ENCODE measurements at regions not wholly inside any gene's neighbourhood (a gene's known extent, or its start where the extent isn't known, plus 50 kb on each side); places are given as distances from the start of the nearest gene placed in this dataset.
"Not testable (repeated sequence)": the region's sequence is repeated elsewhere in the genome, so short reads cannot be mapped to it uniquely, and the experiment has no call there.

DNA sequence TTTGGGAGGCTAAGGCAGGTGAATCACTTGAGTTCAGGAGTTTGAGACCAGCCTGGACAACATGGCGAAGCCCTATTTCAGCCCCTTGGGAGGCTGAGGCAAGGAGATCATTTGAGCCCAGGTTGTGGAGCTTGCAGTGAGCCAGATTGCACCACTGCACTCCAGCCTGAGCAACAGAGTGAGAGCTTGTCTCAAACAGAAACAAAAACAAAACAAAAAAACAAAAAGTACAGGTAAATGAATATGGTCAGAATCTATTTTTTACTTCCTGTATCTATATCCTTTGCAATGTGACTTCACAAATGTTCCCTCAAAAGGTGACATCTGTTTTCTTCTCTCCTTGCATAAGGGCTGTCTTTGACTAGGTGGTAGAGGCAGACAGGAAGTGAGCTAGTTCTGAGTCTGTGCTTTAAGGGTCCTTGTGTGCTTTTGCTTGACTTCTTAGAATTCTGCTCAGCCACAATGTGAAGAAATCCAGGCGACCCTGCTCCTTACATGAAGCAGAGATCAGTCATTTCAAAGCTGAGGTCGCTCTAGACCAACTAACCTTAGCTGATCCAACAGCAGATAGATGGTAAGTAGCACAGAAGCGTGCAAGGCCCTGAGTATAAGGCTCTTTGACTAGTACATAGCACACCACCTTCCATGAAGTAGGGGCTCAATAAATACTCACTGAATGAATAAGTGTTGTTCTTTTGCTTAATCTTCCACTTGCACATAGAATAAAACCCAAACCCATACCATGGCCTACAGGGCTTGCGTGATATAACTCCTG, 423.2 kb upstream of the PCDH15 start:
- no peak for DNase-seq

DNA sequence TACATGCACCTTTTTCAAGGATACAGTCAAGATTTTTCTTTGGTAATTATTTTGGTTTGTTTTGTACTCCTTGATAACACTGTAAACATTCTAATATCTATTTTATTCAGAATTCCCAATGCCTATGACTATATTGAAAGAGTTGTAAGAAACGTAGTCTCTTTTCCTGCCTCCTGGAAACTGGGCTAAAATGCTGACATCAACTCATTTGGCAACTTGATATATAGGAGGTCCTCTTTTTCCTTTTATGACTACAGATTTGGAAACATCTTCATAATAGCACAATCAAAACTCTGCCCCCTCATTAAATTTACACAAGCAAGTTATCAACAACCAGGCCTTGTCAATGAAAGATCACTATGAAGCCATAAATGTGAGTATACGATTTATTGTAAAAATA, 422.3 kb upstream of the PCDH15 start:
- DNase-seq: no peak

DNA sequence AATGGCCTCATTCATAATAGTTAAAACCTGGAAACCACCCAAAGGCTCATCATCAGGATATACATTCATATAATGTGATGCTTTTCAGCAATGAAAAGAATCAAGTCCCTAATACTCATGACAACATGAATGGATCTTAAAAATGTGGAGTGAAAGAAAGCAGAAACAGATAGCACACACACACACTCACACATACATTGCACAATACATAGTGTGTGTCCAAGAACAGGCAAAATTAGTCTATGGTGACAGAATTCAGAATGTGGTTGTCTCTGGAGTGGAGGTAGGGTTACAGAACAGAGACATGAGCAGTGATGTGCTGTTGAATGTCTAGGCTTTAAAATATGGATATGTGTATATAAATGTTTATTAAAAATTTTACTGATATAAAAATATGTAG, 419.9 kb upstream of the PCDH15 start:
- DNase-seq: no peak

DNA sequence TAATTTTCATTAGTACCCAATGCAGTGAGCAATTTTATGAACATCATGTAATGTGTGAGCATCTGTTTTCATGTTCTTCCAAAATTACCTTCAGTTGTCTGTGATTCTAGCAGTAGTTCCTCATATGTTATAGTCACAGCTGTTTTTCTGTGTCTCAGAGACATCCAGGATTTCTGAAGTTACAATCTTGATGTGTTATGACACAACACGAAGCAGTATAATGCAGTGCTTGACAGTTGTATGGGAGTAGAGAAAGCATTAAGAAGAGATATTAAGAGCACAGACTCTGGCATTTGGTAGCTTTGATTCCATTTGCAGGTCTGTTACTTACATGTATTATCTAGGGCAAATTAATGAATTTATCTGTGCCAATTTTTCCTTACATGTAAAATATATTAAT, 414.7 kb upstream of the PCDH15 start:
- no peak for DNase-seq

DNA sequence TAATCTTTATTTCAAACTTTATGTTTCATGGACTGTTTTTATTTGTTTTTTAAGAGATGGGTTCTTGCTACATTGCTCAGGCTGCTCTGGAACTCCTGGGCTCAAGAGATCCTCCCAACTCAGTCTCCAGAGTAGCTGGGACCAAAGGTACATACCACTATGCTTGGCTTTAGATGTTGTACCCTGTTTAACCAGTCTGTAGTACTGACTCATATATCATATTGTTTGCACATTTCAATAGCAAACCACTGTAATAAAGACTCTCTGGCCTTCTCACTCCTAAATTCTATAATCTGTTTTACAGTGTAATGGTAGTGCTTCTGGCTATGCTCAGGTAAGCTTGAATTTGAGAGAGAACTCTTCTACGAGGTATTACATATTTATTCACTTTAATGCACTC, 413.6 kb upstream of the PCDH15 start:
- no peak for DNase-seq

DNA sequence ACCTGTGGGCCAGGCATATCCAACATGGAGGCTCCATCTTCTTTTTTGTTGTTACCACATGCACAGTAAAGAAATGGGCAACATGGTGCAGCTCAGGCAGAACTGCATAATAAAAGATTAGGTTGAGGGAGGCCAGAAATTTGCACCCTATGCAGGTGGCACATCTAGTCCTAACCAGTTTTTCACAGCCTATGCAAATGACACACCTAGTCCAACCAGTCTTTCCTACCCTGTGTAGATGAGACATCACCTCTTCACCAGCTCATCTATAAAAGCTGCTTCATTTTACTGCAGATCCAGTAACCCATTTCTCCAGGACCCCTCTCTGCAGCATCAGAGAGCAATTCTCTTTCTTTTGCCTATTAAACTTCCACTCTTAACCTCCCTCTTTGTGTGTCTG, 411.0 kb upstream of the PCDH15 start:
- DNase-seq: no peak

DNA sequence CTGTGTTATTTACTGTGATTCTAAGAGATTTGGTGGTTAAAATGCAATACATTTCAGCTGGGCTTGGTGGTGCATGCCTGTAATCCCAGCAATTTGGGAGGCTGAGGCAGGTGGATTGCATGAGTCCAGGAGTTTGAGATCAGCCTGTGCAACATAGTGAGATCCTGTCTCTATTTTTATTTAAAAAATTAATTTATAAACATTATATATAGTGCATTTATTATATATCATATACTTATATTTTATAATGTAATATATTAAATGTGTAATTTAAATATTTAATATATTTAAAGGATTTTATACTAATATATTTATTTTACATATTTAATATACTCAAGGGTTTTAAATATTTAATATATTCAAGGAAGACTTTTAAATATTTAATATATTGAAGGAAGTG, 402.8 kb upstream of the PCDH15 start:
- DNase-seq: no peak

DNA sequence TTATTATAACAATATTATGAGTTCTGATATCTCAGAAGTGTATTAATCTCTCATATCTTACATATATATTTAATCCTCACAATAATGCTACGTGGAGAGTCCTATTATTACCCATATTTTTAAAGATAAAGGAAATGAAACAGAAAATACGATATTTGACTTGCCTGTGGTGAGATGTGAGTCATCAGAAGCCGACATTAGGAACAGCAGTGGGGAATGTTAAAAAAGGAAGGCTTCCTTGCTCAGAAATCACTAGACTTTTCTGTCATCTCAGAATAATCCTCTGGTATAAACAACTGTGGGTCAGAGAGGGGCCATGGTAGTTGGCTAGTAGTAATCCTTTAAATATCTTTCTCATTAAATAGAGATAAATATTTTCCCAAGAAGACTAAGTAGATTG, 402.3 kb upstream of the PCDH15 start:
- no peak for DNase-seq

DNA sequence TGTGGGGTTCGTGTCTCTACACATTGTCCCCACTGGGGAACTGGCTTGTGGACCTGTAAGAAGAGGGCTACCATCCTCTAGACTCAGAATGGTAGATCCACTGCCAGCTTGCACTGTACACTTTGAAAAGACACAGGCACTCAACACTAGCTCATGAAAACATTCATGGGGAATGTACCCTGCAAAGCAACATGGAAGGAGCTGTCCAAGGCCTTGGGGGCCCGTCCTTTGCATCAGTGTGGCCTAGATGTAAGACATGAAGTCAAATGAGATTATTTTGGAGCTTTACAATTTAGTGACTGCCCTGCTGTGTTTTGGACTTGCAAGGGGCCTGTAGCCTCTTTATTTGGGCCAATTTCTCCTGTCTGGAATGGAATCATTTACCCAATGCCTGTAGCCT, 399.0 kb upstream of the PCDH15 start:
- DNase-seq: no peak

DNA sequence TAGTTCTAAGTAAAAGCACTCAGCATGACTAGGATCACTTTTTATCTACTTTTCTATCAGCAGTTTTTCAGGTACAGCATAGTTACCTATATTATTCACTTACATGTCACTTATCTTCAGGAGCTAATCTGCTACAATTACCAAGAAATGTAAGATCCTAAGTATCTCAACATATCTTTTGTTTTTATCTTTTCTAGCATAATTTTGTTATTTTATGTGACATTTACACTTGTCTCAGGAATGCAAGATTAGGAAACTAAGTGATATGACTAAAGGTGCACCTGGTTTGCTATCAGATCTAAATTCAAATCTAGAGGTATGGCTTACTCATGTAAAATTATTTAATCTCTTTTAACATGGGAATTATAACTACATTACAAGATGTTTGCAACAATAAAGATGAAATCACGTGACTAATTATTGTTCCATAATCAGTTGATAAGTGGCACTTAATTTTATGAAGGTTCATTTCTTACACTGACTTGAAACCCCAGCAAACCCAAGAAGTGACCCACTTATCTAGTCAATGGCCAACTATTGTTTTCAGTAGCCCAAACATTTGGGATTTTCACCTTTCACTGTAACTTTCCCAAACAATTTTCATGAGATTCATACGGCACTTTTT, 390.3 kb upstream of the PCDH15 start:
- no peak for DNase-seq

DNA sequence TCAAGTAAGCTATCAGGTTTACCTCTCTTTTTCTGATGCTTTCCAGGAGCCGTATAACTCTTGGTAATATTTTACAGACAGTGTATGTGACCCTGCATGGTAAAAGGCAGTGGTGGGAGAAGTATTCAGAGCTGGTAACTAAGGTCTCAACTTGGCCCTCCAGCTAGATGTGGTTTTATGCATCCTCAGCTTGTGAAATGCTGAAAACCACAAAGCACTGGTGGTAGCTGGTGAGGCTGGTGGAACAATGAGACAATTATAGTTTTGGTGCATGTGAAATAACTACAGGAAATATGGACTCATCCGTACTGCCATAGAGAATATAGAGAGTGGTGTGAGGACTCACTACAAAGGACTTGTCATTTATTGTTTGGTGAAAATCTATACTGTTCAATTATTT, 383.0 kb upstream of the PCDH15 start:
- no peak for DNase-seq

DNA sequence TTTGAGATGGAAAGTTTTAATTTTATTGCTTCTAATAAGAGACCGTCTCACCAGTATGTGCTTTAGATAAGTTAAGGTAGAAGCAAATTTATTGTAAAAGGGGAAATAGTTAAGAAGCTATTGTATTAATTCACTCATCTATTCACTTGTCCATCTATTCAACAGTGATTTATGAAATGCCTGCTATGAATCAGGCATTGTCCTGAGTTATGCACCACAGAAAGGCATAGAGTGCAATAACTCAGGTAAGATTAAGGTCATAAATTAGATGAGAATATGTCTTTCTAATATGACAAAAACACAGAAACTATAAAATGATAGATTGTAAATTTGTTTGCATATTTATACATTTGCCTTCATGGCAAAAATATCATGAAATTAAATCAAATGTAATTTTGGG, 379.3 kb upstream of the PCDH15 start:
- no peak for DNase-seq

DNA sequence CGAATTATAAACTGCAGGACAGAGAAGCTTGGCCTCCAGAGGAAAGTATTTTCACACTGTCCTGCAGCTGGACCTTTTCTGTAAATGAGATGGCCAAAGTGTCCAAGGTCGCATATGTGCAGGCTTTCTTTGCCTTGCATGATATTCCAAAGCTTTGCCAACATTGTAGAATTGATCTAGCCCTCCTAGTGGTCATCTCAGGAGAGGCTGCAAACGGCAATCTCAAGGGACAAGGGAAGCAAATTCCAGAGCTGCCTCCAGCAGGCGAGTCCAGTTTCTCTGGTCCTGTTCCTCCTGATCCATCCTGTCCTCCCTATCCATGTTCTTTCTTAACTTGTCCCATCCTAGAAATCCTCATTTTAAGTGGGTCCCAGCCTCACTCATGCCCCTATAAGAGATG, 373.4 kb upstream of the PCDH15 start:
- DNase-seq: no peak

DNA sequence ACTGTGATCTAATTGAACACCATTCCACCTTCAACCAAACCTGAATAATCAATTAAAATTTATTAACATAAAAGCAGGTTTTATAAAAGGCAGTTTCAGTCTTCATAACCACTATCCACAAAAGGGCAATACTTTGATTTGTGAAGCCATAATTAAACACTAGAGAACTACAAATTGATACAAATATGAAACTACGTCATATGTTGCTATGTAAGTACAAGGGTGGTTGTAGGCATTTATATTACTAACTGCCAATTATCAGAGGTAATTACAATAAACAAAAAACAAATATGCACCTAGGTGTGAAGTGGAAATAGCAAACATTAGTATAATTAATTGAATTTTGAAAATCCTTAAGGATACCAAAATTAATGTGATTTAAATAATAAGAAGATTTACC, 368.5 kb upstream of the PCDH15 start:
- DNase-seq: no peak

DNA sequence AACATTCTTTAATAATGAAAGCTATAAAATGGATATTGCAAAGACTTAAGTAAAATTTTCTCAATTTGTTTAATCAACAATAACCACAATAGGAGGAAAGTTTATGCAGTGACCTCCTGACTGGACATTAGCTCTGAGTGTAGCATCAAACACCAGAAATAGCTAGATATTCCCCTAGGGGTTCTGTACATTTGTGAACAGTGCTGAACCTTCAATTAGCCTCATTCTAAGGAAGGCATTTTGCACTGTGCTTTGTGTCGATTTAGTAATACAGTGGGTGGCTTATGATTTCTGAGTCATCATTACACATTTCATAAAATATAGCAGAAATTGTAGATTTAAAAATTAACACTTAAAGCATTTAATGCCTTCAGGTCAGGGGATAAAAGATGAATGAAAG, 367.3 kb upstream of the PCDH15 start:
- no peak for DNase-seq

DNA sequence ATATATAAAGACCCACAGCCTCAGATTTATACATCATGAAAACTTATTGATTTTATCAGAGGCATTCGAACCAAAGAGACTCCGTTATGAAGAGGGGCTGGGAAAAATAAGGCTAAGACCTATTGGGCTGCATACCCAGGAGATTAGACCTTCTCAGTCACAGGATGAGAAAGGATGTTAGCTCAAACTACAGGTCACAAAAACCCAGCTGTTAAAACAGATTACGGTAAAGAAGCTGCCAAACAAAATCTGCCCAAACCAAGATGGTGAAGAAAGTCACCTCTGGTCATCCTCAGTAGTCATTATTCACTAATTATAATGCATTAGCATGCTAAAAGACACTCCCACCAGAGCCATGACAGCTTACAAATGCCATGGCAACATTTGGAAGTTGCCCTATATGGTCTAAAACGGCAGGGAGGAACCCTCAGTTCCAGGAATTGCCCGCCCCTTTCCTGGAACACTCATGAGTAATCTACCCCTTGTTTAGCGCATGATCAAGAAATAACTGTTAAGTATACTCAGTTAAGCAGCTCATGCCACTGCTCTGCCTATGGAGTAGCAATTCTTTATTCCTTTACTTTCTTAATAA, 362.5 kb upstream of the PCDH15 start:
- DNase-seq: no peak

DNA sequence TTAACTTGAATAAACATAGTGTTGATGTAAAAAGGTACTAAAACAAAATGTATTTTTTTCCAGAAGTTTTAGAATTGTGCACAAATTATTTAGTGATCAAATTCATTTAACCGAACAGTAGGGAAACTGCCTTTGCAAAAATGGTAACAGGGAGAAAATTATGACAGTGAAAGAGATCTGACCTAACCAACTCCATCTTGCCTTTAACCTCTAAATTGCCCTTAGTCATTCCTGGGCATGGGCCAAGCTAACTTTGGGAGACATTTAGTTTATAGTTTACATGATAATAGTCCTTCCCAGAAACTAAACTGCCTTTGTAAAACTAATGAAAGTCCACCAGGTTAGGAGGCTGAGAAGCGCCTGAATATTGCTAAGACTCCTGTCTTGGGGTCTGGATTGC, 361.3 kb upstream of the PCDH15 start:
- DNase-seq: not testable (repeated sequence)

DNA sequence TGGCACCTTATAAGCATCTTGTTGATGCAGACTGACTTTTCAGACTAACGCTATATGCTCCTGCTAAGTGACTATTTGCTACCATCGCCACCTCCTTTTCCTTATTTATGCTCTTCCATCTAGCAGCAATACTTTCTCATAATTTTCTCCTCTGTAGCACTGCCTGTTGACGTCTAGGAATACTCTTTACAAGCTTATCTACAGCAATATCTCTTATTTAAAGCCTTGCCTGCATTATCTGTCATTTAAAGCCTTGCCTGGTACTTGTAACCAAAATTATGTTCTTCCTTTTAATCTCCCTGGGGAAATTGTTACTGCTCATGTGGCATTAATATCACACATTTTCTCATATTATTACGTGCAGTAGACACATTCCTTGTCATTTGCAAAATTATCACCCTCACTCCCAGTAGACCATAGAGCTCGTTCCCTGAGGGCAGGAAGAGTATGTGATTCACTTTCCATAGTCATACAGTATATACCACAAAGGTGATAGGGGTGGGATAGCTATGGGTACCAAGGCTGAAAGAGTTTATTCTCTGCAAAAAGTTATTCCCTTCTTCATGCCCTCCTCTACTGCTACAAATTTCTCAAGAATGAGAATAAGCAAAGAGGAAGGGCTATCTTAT, 359.7 kb upstream of the PCDH15 start:
- no peak for DNase-seq

DNA sequence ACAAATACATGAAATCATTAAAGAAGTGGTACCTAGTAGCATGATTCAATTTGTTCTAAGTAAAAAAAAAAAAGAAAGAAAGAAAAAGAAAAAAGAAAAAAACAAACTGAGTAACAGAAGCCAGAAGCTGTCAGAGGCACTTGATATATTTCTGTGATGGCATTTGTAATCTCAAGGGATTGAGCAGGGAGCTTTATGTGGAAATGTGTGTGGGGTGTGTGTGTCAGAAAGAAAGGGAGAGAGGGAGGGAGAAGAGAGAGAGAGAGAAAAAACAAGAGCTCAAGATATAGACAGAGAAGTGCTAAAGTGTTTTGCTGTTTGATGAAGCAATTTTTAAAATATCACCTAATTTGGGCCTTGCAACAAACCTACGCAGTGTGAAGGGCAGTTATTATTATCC, 357.6 kb upstream of the PCDH15 start:
- DNase-seq: no peak

DNA sequence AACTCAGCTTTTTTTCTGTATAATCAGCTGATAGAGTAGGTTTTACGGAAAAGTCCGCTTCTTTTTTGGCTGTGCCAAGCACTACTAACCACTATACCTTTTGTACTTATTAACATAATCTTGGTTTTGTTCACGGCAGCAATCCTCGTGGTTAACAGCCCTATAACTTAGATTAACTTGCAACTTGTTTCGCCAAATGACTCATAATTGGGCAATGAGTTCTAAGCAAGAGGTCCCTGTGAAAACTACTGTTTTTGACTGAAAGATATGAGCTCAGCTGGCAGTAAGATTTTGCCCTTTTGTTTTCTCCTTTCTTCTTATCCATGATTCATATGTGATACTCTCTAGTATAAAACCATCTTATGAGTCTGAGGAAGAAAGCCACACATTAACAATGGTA, 345.0 kb upstream of the PCDH15 start:
- DNase-seq: no peak

DNA sequence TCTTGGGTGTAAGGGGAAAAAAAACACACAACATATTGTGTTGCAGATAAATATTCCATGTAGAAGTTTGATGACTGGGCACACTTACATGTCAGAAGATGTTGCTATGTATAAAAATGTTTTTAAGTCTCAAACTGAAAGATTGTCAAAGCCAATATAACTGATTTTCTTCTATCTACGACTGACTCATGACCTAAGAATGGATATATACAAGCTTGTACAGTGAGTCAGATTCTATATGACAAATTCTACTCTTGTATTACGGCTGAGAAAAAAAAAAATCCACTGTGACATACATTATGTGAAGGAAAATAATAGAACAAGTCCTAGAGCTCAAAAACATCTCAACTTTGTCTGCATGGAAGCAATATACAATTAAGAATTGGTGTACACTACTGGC, 343.0 kb upstream of the PCDH15 start:
- no peak for DNase-seq

DNA sequence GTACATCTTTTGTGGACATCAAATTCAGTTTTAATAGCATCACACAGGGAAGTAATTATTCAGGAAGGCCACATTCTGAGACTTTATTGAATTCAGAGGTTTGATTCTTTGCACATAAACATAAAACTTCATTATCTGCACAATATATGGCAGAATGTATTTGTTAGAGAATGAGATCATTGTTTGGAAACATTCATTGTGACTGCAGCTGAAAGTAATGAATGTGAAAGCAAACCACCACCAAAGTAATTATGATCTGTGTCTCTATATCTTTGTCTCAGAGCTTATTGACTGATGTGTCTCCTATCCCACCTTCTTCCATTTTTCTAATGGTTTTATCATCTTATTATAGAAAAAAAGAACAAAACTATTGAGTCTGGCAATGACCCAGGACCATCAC, 340.9 kb upstream of the PCDH15 start:
- no peak for DNase-seq

DNA sequence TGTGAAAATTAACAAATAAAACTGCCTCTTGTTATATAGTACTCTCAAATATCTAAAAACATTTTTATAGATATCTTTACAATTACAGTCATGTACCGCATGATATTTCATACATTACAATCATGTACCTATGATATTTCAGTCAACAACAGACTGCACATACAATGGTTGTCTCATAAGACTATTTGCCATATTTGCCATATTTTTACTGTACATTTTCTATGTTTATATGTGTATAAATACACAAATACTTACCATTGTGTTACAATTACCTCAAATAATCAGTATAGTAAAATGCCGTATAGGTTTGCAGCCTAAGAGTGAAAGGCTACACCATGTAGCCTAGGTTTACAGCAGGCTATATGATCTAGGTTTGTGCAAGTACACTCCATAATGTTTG, 336.0 kb upstream of the PCDH15 start:
- no peak for DNase-seq

DNA sequence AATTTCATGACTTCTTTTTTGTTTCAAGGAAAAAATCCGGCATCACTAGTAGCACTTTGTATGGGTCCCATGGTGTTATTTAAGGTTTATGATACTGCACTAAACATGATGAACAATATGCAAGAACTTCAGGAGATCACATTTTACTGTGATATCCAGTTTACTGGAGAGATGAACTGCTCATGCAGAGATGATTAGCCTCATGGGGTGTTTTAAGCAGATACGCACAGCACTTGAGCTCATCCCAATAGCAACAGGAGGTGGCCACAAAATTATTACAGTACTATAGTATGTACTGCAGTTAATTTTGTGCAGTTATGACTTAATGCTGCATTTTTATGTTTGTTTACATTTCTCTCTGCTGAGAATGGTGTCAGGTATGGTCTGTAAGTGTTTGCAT, 303.7 kb upstream of the PCDH15 start:
- no peak for DNase-seq

Data from stimulated activated CD4-positive, alpha-beta T cell treated with anti-CD3 and anti-CD28 coated beads, Interleukin-2, amount 100 ng/mL, for 48 hours (primary cell).